Endodermal cell (in vitro differentiated cells): ENCODE measurements at regions not wholly inside any gene's neighbourhood (a gene's known extent, or its start where the extent isn't known, plus 50 kb on each side); places are given as distances from the start of the nearest gene placed in this dataset.

Source experiments
- DNase-seq: peaks from one replicate; pipeline ENCODE4 v3.0.0-alpha.2; 2017
- H3K27ac ChIP-seq: 2 replicates; pipeline ENCODE4 v1.5.1; 2013; ENCODE audit warnings: mild to moderate bottlenecking, low read depth, low read length, moderate library complexity
- H3K27me3 ChIP-seq: 2 replicates; pipeline ENCODE4 v1.6.1; 2013; ENCODE audit warnings: mild to moderate bottlenecking, low read length, moderate library complexity; ENCODE audit not compliant: insufficient read depth, control insufficient read depth, poor library complexity, severe bottlenecking
- H3K36me3 ChIP-seq: 2 replicates; pipeline ENCODE4 v1.7.0; 2013; ENCODE audit warnings: mild to moderate bottlenecking, low read length, moderate library complexity; ENCODE audit not compliant: control insufficient read depth, insufficient read depth
- H3K4me1 ChIP-seq: one replicate; pipeline ENCODE4 v1.7.0; 2013; ENCODE audit warnings: low read length; ENCODE audit not compliant: control insufficient read depth, insufficient read depth
- H3K4me3 ChIP-seq: 2 replicates; pipeline ENCODE4 v1.5.1; 2013; ENCODE audit warnings: mild to moderate bottlenecking, low read length, moderate library complexity
- H3K9ac ChIP-seq: 2 replicates; pipeline ENCODE4 v1.6.1; 2013; ENCODE audit warnings: mild to moderate bottlenecking, low read length, moderate library complexity; ENCODE audit not compliant: poor library complexity, severe bottlenecking; ENCODE audit errors: extremely low read depth
- H3K9me3 ChIP-seq: 2 replicates; pipeline ENCODE4 v1.6.1; 2013; ENCODE audit warnings: mild to moderate bottlenecking, low read length, moderate library complexity; ENCODE audit not compliant: control insufficient read depth
- H3K27ac Mint-ChIP-seq: 2 replicates; pipeline ENCODE4 v1.8.0; 2020; ENCODE audit warnings: mixed read lengths
- H3K27me3 Mint-ChIP-seq: 2 replicates; pipeline ENCODE4 v1.8.0; 2021; ENCODE audit warnings: mild to moderate bottlenecking, mixed read lengths; ENCODE audit not compliant: insufficient read depth
- H3K36me3 Mint-ChIP-seq: 2 replicates; pipeline ENCODE4 v1.8.0; 2020; ENCODE audit warnings: low read depth, mixed read lengths
- H3K4me1 Mint-ChIP-seq: 2 replicates; pipeline ENCODE4 v1.8.0; 2020; ENCODE audit warnings: mixed read lengths
- H3K4me3 Mint-ChIP-seq: 2 replicates; pipeline ENCODE4 v1.8.0; 2020; ENCODE audit warnings: mild to moderate bottlenecking, moderate library complexity, mixed read lengths
- H3K9me3 Mint-ChIP-seq: 2 replicates; pipeline ENCODE4 v1.8.0; 2020; ENCODE audit warnings: mild to moderate bottlenecking, mixed read lengths
- CTCF ChIP-seq: fragments of 200-600 bp; sonication (generic); conservative IDR thresholded peaks from 2 replicates; pipeline ENCODE4 v1.5.0; 2021; ENCODE audit warnings: antibody characterized with exemption, mild to moderate bottlenecking
- WGBS, 2 experiments: methylation state at CpG; one replicate each; pipeline versions ENCODE4 v1.1.5 to v1.1.7; 2013; ENCODE audit warnings: missing lambda C conversion rate in 2 of 2, mixed read lengths in 1 of 2; ENCODE audit not compliant: insufficient coverage in 1 of 2, insufficient read length in 1 of 2; 5-methylcytosine and 5-hydroxymethylcytosine counted together

- Mint-ChIP-seq H3K4me1 (peaks cover 9% of the 10 kb centered on the region), H3K27me3 (no peaks in the 10 kb centered on the region), H3K4me3 (no peak overlapping the region), H3K27ac (no peak overlapping the region), H3K9me3 (no peaks in the 10 kb centered on the region), H3K36me3 (no peaks in the 10 kb centered on the region)
- Histone ChIP-seq H3K4me1 (no peaks in the 10 kb centered on the region), H3K4me3 (no peak overlapping the region), H3K27ac (no peak overlapping the region), H3K9me3 (no peaks in the 10 kb centered on the region), H3K9ac (no peak overlapping the region), H3K36me3 (no peaks in the 10 kb centered on the region), H3K27me3 (no peaks in the 10 kb centered on the region)
- TF ChIP-seq CTCF: peak; percentile 26
- DNase-seq: no peak
- WGBS, 2 experiments: 61 to 71% methylated on average over 12 to 19 of the region's 19 CpGs
Observed at GRCh38 chr1:38097284-38097898, 50.8 kb upstream of the POU3F1 start.
